ENCODE measurements at regions not wholly inside any gene's neighbourhood (a gene's known extent, or its start where the extent isn't known, plus 50 kb on each side); places are given as distances from the start of the nearest gene placed in this dataset.

- H3K4me3 ChIP-seq (ENCODE audit: severe bottlenecking): no peak overlapping the region
- TF ChIP-seq CTCF (IDR thresholded peaks at IDR 0.05; ENCODE audit: poor library complexity, severe bottlenecking): no peak
- DNase-seq (ENCODE audit: low spot score) (no peak), ATAC-seq (ENCODE audit: low read depth) (no peak)
- H3K9me3 ChIP-seq (ENCODE audit: severe bottlenecking): no peaks in the 10 kb centered on the region
- no peaks in the 10 kb centered on the region for H3K36me3 ChIP-seq (ENCODE audit: low read depth)
- H3K27ac ChIP-seq (ENCODE audit: poor library complexity, severe bottlenecking): no peak overlapping the region
- H3K4me1 ChIP-seq (ENCODE audit: insufficient read depth, poor library complexity, severe bottlenecking): peaks cover 5% of the 10 kb centered on the region
- H3K27me3 ChIP-seq (ENCODE audit: insufficient read depth, poor library complexity, severe bottlenecking): no peaks in the 10 kb centered on the region
Observed at GRCh38 chr6:139877828-139878405, 503.5 kb upstream of the CITED2 start.

- Histone ChIP-seq H3K4me1 (ENCODE audit: insufficient read depth, poor library complexity, severe bottlenecking) (no peaks in the 10 kb centered on the region), H3K9me3 (ENCODE audit: severe bottlenecking) (no peaks in the 10 kb centered on the region), H3K36me3 (ENCODE audit: low read depth) (no peaks in the 10 kb centered on the region), H3K27ac (ENCODE audit: poor library complexity, severe bottlenecking) (no peak overlapping the region), H3K4me3 (ENCODE audit: severe bottlenecking) (no peak overlapping the region), H3K27me3 (ENCODE audit: insufficient read depth, poor library complexity, severe bottlenecking) (no peaks in the 10 kb centered on the region)
- TF ChIP-seq CTCF (IDR thresholded peaks at IDR 0.05; ENCODE audit: poor library complexity, severe bottlenecking): no peak
- DNase-seq (ENCODE audit: low spot score): no peak
- no peak for ATAC-seq (ENCODE audit: low read depth)
Observed at GRCh38 chr6:139872665-139873064, 498.2 kb upstream of the CITED2 start.

- ATAC-seq (ENCODE audit: low read depth) (no peak), DNase-seq (ENCODE audit: low spot score) (no peak)
- Histone ChIP-seq H3K36me3 (ENCODE audit: low read depth) (no peaks in the 10 kb centered on the region), H3K9me3 (ENCODE audit: severe bottlenecking) (no peaks in the 10 kb centered on the region), H3K4me1 (ENCODE audit: insufficient read depth, poor library complexity, severe bottlenecking) (no peaks in the 10 kb centered on the region), H3K4me3 (ENCODE audit: severe bottlenecking) (no peak overlapping the region), H3K27me3 (ENCODE audit: insufficient read depth, poor library complexity, severe bottlenecking) (no peaks in the 10 kb centered on the region), H3K27ac (ENCODE audit: poor library complexity, severe bottlenecking) (no peak overlapping the region)
- TF ChIP-seq CTCF (IDR thresholded peaks at IDR 0.05; ENCODE audit: poor library complexity, severe bottlenecking): no peak
Observed at GRCh38 chr6:139871803-139872510, 497.5 kb upstream of the CITED2 start.

- Histone ChIP-seq H3K36me3 (ENCODE audit: low read depth) (no peaks in the 10 kb centered on the region), H3K9me3 (ENCODE audit: severe bottlenecking) (no peaks in the 10 kb centered on the region), H3K4me3 (ENCODE audit: severe bottlenecking) (no peak overlapping the region), H3K27me3 (ENCODE audit: insufficient read depth, poor library complexity, severe bottlenecking) (no peaks in the 10 kb centered on the region), H3K27ac (ENCODE audit: poor library complexity, severe bottlenecking) (no peak overlapping the region), H3K4me1 (ENCODE audit: insufficient read depth, poor library complexity, severe bottlenecking) (no peaks in the 10 kb centered on the region)
- TF ChIP-seq CTCF (IDR thresholded peaks at IDR 0.05; ENCODE audit: poor library complexity, severe bottlenecking): no peak
- ATAC-seq (ENCODE audit: low read depth) (no peak), DNase-seq (ENCODE audit: low spot score) (no peak)
Observed at GRCh38 chr6:139871165-139871710, 496.8 kb upstream of the CITED2 start.

GRCh38 chr6:139868576-139868975 lies 494.1 kb upstream of the CITED2 start:
- Histone ChIP-seq H3K27ac (ENCODE audit: poor library complexity, severe bottlenecking) (no peak overlapping the region), H3K4me3 (ENCODE audit: severe bottlenecking) (no peak overlapping the region), H3K36me3 (ENCODE audit: low read depth) (no peaks in the 10 kb centered on the region), H3K27me3 (ENCODE audit: insufficient read depth, poor library complexity, severe bottlenecking) (no peaks in the 10 kb centered on the region), H3K9me3 (ENCODE audit: severe bottlenecking) (no peaks in the 10 kb centered on the region), H3K4me1 (ENCODE audit: insufficient read depth, poor library complexity, severe bottlenecking) (no peaks in the 10 kb centered on the region)
- no peak for DNase-seq (ENCODE audit: low spot score)
- no peak for TF ChIP-seq CTCF (IDR thresholded peaks at IDR 0.05; ENCODE audit: poor library complexity, severe bottlenecking)
- ATAC-seq (ENCODE audit: low read depth): no peak

Measured in RWPE2 (cell line).